GM20000 (cell line): ENCODE measurements at regions not wholly inside any gene's neighbourhood (a gene's known extent, or its start where the extent isn't known, plus 50 kb on each side); places are given as distances from the start of the nearest gene placed in this dataset.

Experiments used
- DNase-seq: peaks from one replicate; pipeline ENCODE4 v3.0.0; 2012; ENCODE audit warnings: low spot score
- TF ChIP-seq, protein P1 (sequence below): IDR thresholded peaks from 2 replicates; pipeline ENCODE4 v1.5.1; 2012; ENCODE audit warnings: mild to moderate bottlenecking, control low read depth; ENCODE audit errors: extremely low read depth, missing control alignments

DNA sequence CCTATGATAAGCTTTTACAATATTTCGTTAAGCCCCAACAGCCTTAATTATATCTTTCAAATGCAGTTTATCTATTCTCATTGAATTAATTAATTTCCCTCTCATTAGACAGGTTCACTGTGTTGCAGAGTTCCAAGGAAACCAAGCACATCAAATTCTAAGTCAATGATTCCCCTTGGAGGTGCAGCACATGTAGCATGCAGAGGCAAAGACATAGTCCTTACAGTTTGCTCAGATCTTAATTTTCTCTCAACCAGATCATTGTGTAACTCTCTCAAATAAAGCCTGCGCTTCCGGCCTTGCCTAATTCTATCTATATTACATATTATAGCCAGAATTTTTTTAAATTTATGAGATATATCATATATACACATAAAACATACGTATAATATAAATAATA, 205.4 kb downstream of the GRIA2 start:
- DNase-seq = no peak
- TF ChIP-seq, protein P1, sequence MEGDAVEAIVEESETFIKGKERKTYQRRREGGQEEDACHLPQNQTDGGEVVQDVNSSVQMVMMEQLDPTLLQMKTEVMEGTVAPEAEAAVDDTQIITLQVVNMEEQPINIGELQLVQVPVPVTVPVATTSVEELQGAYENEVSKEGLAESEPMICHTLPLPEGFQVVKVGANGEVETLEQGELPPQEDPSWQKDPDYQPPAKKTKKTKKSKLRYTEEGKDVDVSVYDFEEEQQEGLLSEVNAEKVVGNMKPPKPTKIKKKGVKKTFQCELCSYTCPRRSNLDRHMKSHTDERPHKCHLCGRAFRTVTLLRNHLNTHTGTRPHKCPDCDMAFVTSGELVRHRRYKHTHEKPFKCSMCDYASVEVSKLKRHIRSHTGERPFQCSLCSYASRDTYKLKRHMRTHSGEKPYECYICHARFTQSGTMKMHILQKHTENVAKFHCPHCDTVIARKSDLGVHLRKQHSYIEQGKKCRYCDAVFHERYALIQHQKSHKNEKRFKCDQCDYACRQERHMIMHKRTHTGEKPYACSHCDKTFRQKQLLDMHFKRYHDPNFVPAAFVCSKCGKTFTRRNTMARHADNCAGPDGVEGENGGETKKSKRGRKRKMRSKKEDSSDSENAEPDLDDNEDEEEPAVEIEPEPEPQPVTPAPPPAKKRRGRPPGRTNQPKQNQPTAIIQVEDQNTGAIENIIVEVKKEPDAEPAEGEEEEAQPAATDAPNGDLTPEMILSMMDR = no peak

DNA sequence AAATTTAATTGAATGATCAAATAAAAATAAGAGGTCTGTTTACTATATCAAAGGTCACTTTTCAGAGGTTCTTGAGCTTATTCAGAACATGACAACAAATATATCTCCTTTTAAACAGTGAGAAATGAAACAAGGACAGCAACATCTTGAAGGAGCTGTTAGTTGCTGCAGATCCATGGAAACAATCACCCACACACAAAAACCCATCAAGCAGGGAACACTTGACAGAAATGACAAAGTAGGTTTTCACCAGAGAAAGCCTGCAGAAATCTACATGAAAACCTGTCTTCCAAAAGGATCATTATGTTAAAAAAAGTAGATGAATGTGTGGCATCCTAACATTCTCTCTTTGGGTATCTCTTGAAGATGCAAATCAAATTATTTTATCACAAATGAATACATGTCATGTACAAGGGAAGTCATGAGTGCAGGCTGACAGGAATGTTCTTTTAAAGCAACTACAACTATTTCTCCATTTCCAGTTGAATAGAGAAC, 203.0 kb downstream of the GRIA2 start:
- TF ChIP-seq, protein P1 = no peak
- no peak for DNase-seq

DNA sequence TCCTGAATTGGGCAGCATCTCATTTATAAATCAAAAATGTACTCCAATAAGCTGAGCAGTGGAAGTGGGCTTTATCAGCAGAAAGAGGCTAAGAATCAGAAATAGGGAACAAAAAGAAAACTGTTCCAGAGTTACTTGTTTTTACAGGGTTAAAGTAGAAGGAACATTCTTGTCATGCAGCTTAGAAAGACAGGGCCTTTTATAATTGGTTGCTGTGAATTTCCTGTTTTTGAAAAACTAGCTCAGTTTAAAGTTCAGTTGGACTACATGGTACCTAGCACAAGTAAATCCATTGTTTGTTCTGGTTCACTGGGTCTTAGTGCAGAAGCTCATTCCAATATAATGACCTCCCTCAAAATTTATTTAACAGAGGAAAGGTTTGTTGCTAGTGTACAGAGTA, 200.8 kb downstream of the GRIA2 start:
- no peak for DNase-seq
- TF ChIP-seq, protein P1 = no peak
